Right atrium auricular region (tissue), 2 donors: ENCODE measurements at regions not wholly inside any gene's neighbourhood (a gene's known extent, or its start where the extent isn't known, plus 50 kb on each side); places are given as distances from the start of the nearest gene placed in this dataset.

Experiments
- DNase-seq: peaks from one replicate; pipeline ENCODE4 v3.0.0-alpha.2; 2019; ENCODE audit warnings: low spot score
- H3K27ac ChIP-seq, 2 donors: fragments of 200-600 bp; sonication (generic); 1 replicate in 1 of 2; 2 replicates in 1 of 2; pipeline ENCODE4 v1.5.1; 2016 to 2019
- H3K27me3 ChIP-seq, 2 donors: fragments of 200-600 bp; sonication (generic); one replicate each; pipeline versions ENCODE4 v1.5.1 to v1.6.0; 2017 to 2019
- H3K36me3 ChIP-seq: fragments of 200-600 bp; sonication (generic); one replicate; pipeline ENCODE4 v1.5.1; 2016
- H3K4me1 ChIP-seq, 2 donors: fragments of 200-600 bp; sonication (generic); one replicate each; pipeline versions ENCODE4 v1.5.1 to v1.6.0; 2017 to 2019
- H3K4me3 ChIP-seq, 2 donors: fragments of 200-600 bp; sonication (generic); 1 replicate in 1 of 2; 2 replicates in 1 of 2; pipeline ENCODE4 v1.5.1; 2017 to 2019; ENCODE audit warnings: mild to moderate bottlenecking in 1 of 2, moderate library complexity in 1 of 2
- H3K9me3 ChIP-seq, 2 donors: fragments of 200-600 bp; sonication (generic); one replicate each; pipeline ENCODE4 v1.5.1; 2019
- TF ChIP-seq, protein P1 (sequence below), 2 donors: fragments of 200-600 bp; sonication (generic); IDR thresholded peaks; one replicate each; pipeline ENCODE4 v1.5.1; 2019; ENCODE audit warnings: antibody characterized with exemption in 2 of 2

DNA sequence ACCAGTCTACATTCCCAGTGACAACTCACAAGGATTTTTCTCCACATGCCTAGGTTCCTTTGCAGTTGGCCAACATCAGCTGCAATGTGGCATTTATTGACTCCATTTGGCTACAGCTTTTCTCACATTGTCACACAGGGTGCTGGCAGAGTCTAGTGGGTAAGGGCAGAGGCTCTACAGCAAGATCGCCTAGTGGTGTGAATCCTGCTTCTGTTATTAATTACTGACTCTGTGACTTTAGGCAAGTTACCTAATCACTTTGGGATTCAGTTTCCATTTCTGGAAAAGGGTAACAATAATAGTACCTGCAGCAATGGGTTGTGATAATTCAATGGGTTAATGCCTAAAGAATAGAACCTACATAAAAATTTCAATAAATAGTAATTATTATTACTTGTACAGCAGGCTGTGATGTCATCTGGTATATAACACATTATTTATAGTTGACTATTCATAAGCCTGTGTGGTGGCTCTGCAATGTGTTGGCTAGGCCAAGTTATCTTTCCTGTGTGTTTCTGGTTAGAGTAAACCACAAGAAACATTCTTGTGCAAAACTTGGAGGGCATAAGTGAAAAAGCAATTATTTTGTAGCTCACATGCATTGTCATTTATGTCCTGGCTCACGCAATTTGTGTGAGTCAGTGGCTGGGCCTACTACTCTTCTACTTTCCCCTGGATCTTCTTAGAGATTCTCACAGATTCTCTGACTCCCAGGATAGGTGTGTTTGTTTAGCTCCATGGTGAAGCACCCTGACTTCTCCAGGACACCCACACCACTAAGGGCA lies 59.5 kb downstream of the PTGS2 start:
- Histone ChIP-seq H3K4me3 (no peak overlapping the region), H3K27ac (no peak overlapping the region), H3K9me3 (no peaks in the 10 kb centered on the region), H3K36me3 (no peaks in the 10 kb centered on the region), H3K27me3 (no peaks in the 10 kb centered on the region), H3K4me1 (peaks cover 0 to under 1% of the 10 kb centered on the region in 2 donors)
- TF ChIP-seq, protein P1, sequence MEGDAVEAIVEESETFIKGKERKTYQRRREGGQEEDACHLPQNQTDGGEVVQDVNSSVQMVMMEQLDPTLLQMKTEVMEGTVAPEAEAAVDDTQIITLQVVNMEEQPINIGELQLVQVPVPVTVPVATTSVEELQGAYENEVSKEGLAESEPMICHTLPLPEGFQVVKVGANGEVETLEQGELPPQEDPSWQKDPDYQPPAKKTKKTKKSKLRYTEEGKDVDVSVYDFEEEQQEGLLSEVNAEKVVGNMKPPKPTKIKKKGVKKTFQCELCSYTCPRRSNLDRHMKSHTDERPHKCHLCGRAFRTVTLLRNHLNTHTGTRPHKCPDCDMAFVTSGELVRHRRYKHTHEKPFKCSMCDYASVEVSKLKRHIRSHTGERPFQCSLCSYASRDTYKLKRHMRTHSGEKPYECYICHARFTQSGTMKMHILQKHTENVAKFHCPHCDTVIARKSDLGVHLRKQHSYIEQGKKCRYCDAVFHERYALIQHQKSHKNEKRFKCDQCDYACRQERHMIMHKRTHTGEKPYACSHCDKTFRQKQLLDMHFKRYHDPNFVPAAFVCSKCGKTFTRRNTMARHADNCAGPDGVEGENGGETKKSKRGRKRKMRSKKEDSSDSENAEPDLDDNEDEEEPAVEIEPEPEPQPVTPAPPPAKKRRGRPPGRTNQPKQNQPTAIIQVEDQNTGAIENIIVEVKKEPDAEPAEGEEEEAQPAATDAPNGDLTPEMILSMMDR (IDR thresholded peaks at IDR 0.05), result no peak
- DNase-seq, result no peak

DNA sequence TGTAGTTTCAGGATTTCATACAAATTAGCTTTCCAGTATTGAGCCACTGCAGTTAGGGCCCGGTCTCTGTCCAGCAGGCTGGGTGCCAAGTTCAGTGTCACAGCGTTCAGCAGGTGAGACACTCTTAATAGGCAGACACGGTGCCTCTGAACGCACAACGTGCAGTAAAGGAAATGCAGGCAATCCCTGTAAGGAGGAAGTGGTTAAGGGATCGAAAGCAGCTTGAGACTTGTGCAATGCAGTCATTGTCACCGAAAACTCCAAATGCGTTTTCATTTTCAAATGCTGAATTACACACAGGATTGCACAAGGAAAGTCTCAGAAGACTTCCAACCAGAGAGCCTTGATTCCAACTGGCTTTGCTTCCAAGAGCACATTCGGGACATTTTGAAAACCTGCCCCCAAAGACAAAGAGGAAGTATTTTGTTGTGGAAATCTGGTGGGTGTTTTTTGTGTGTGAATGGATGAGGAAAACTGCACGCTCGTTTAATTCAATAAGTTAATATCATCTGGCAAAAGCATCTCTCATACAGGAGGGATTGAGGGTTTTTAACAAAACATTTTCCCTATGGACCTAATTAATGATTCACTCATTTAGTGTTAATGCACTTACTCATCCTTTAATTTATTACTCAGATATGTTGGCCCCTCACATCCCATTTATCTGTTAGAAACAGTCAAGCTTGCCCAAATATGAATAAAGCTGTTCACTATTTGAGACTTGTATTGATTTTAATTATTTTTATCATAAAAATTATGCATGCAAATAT lies 61.6 kb downstream of the PTGS2 start:
- TF ChIP-seq, protein P1 (IDR thresholded peaks at IDR 0.05), result no peak
- H3K27ac ChIP-seq, result no peak overlapping the region
- H3K9me3 ChIP-seq, result no peaks in the 10 kb centered on the region
- H3K27me3 ChIP-seq, result no peaks in the 10 kb centered on the region
- H3K36me3 ChIP-seq, result no peaks in the 10 kb centered on the region
- peak overlapping the region; percentile 16 to 19 for H3K4me3 ChIP-seq
- H3K4me1 ChIP-seq, result no peaks in the 10 kb centered on the region
- peak; percentile 70 for DNase-seq

DNA sequence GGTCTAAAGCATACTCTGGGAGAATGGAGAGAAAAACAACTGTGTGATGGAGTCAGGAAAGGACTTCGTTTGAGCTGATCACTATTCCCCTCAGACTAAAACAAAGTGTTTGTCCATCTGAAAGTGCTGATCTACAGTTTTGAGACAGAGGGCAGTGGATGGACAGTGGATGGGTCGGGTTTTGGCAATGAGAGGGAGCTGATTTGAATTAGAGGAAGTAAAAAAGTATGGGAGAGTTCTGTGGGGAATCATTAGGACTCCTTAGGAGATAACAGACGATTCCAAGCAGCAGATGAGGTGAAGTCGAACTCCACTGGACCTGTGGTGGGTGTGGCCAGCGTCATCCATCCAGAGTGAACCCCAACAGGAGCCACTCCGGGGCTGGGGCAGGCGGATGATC lies 62.3 kb downstream of the PTGS2 start:
- Histone ChIP-seq H3K27me3 (no peaks in the 10 kb centered on the region), H3K4me3 (peak overlapping the region; percentile 16 to 19), H3K4me1 (no peaks in the 10 kb centered on the region), H3K9me3 (no peaks in the 10 kb centered on the region), H3K36me3 (no peaks in the 10 kb centered on the region), H3K27ac (no peak overlapping the region)
- TF ChIP-seq, protein P1 (IDR thresholded peaks at IDR 0.05), result peak in 1 of 2 donors; percentile 37
- no peak for DNase-seq

DNA sequence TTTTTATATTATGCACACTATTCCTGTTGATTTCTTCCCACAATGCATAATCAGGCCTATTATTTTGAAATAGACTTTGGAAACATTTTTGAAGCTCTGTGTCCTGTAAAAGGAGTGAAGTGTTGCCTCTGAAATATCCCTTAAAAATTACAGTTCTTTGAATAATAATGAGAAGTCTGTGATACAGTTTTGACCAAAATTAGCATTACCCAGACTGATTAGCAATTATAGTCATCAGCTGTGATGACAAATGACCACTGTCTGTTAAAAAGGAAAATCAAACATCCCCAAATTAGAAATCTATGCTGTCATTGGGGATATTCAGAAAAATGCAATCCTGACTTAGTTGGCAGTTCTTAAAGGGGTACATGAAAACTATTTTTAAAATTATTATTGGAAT lies 63.7 kb downstream of the PTGS2 start:
- Histone ChIP-seq H3K4me3 (no peak overlapping the region), H3K36me3 (no peaks in the 10 kb centered on the region), H3K27ac (no peak overlapping the region), H3K9me3 (no peaks in the 10 kb centered on the region), H3K4me1 (no peaks in the 10 kb centered on the region), H3K27me3 (no peaks in the 10 kb centered on the region)
- DNase-seq, result no peak
- TF ChIP-seq, protein P1 (IDR thresholded peaks at IDR 0.05), result no peak

DNA sequence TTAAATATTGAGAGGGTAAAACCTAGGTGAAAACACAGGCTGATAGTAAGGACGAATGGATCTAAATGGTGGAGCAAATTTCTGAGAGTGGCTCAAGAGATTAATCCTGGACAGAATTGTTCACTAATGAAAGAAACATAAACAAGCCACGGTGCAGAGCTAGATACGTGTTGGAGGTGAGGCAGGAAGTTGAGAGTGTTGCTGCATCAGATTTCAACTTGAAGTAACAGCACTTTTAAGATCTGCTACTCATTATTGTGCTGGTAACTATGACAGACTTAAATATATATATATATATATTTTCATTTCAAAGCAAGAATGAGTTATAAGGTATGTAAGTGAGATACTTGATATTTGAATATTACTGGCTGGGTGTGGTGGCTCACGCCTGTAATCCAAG lies 64.9 kb downstream of the PTGS2 start:
- Histone ChIP-seq H3K4me1 (no peaks in the 10 kb centered on the region), H3K36me3 (no peaks in the 10 kb centered on the region), H3K9me3 (no peaks in the 10 kb centered on the region), H3K27ac (no peak overlapping the region), H3K27me3 (no peaks in the 10 kb centered on the region), H3K4me3 (no peak overlapping the region)
- TF ChIP-seq, protein P1 (IDR thresholded peaks at IDR 0.05), result no peak
- DNase-seq, result no peak
